ENCODE measurements at regions not wholly inside any gene's neighbourhood (a gene's known extent, or its start where the extent isn't known, plus 50 kb on each side); places are given as distances from the start of the nearest gene placed in this dataset.

DNA sequence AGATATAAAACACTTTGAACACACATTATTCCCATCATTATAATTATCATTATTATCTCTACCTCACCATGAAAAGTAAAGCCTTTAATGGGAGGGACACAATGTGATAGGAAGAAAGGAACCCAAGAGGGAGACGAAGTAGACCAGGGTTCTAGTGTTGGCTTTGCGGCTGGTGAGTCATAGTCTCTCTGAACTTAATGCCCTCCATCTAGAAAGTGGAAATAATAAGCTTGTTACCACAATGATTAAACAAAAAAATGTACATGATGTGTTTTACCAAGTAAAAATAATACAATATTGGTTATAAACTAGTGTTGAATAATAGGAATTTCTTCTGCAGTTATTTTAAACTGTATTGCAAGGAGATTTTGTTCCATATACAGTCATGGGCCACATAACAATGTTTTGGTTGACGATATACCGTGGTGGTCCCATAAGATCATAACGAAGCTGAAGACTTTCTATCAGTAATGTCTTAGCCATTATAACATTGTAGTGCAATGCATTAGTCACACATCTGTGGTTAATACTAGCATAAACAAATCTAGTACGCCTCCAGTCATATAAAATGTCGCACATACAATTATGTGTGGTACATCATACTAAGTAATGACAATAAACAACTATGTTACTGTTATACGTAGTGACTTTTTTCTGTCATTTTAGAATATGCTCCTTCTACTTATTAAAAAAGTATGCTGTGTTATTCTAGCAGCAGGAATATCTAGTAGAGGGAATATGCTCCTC lies 450.6 kb upstream of the SORCS1 start:
- DNase-seq (ENCODE audit: low spot score): no peak

DNA sequence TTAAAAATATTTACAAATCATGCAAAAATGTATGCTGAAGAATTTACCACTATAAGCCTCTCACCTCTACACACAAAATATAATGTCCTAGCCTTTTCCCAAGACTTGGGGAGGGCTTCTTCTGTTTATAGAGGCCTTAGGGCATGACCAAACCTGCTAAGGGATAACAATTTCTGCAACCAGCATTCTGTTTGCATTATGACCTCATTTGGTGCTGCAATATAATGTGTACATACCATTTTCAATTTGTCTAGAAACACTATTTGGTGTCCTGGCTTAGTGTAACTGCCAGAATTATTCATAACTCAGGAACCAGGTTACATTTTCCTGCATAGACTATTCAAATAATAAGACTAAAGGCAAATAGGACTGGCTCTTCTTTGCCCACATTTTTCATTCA lies 446.6 kb upstream of the SORCS1 start:
- DNase-seq (ENCODE audit: low spot score): no peak

DNA sequence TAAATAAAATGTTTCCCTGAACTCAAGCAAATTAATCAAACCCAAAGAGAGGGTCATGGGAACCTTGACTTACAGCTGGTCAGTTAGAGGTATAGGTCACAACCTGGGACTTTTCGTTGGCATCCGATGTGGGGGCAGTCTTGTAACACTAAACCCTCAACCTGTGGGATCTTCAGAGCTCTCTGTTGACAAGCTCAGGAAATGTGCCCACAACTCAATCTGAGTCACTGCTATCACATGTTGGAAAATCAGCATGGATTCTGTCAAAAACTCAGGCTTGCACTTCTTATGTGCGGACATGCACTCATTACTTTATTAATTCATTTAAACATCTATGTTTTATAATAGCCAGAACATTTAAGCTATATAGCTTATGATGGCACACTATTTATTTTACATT lies 424.6 kb upstream of the SORCS1 start:
- DNase-seq (ENCODE audit: low spot score): no peak

DNA sequence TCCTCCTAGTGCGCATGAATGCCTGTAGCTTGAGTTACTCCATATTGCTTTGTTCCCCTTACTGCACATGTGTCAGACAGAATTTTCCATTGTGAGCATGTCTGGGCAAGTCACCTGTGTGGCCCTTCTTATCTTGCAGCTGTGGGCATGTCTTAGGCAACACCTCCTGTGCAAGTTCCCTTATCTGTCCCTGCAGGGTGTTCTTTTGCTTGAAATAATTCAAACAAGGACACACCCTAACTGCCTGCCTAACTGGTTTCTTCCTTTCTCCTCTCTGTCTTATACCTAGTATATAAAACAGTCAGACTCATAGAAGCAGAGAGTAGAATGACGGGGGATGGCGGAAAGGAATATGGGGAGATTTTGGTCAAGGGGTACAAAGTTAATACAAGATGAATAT lies 421.1 kb upstream of the SORCS1 start:
- no peak for DNase-seq (ENCODE audit: low spot score)

DNA sequence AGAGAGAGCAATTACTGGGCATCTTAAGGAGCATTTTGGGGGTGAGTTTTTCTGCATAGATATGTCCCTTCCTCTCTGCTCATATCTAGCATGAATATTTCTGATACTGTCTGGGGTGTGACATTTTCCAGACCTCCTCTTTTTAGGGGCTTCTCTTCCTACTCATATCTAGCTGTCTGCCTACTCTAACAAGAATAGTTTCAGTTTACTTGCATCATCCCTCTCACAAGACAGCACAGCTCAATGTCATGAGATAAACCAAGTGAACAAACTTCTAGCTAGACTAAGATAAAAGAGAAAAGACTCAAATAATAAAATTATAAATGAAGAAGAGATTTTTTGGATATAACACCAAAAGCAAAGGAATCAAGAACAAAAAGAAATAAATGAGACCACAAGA lies 419.5 kb upstream of the SORCS1 start:
- no peak for DNase-seq (ENCODE audit: low spot score)

DNA sequence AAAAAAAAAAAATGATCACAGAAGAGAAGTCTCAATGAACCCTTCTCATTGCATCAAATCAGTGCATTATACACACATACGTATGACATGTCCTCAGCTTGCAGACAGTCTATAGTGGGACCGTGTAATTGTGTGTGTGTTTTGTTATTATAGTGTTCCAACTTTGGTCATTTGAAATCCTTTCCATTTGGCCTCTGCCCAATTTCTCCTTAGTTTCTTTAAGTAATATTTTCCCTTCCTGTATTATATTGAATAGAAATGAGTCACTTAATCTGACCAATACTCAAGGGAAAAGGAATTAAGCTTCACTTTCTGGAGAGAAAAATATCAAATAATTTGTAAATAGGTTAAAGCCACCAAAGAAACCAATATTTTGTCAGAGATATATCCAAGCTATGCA lies 415.5 kb upstream of the SORCS1 start:
- DNase-seq (ENCODE audit: low spot score): no peak

DNA sequence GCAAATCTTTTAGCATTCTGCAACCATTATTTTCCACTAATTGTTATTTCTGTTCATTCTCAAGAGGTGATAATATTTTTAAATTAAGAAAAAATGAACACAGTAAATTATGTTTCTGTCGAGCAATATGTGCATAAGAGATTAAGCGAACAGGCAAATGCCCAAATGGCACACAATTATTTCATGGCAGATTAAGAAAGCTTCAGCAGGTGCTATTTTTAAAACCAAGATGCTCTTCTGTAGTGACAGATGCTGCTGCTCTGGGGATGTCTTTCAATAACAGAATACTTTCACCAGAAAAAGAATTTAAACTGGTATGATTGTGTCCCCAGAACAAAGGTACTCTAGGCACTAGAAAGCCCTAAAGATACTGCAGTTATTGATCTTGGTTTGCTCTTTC lies 412.7 kb upstream of the SORCS1 start:
- no peak for DNase-seq (ENCODE audit: low spot score)

DNA sequence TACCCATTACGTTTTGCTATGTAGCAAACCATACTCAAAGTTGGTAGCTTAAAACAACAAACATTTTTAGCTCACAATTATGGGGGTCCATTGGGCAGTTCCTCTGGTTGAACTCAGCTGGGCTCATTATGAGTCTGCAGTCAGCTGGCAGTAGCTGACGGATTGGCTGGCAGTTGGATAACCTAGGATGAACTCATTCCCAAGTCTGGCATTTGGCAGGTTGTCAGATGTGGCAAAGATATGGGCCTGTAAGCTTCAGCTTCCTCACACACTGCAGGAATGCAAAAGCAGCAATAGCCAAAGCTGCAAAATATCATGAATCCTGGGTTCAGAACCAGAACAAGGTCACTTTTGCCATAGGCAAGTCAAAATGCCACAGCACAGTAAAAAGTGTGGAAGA lies 412.2 kb upstream of the SORCS1 start:
- no peak for DNase-seq (ENCODE audit: low spot score)

DNA sequence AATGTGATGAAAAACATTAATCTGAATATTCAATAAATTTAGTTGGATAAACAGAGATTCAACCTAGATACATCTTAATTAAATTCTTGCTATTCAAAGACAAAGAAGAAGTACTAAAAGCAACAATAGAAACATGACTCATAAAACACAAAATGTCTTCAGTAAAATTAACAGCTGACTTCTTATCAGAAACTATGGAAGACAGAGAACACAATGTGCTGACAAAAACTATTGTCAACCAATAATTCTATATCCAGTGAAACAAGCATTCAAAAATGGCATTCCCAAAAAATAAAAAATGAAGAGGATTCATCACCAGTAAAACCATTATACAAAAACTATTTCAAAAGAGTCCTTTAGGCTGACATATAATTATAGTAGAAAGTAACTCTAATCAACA lies 400.5 kb upstream of the SORCS1 start:
- DNase-seq (ENCODE audit: low spot score): no peak

DNA sequence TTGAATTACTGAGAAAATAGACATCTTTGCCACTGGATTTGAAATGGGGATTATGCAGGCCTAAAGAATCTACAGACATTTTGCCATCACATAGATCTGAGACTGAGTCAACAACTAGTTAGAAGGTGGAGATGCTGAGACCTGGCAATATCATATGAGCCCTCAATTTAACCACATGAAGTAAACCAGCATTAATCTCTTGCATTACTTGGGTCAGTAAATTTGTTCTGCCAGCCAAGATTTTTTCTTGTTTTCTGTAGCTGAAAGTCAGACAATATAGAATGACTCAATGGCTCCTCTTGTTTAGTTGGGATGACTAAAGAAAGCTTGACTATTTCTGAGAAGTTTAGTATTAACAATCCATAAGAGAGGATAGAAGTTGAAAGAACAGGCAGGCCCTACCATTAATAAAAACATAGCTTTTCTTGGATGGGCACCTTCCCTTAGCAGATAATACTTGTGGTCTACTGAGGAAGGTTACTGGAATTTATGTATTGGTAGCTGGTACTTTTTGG lies 396.7 kb upstream of the SORCS1 start:
- DNase-seq (ENCODE audit: low spot score): no peak

DNA sequence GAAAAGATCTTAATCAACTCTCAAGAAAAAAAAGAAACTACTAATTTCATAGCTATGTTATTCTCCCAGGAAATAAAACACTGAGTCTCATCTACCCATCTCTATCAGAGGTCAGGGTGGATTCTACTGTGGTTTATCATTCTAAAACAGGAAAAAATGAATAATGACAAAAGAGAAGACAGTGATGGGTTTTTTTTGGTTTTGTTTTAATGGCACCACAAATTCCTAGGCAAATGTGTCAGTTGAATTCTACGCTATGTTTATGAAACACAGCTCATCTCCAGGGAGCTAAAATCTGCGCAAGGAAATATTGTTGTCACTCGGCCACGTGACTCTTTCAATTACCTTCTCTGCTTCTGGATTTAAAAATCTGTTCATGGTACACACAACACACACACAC lies 393.4 kb upstream of the SORCS1 start:
- DNase-seq (ENCODE audit: low spot score): no peak

DNA sequence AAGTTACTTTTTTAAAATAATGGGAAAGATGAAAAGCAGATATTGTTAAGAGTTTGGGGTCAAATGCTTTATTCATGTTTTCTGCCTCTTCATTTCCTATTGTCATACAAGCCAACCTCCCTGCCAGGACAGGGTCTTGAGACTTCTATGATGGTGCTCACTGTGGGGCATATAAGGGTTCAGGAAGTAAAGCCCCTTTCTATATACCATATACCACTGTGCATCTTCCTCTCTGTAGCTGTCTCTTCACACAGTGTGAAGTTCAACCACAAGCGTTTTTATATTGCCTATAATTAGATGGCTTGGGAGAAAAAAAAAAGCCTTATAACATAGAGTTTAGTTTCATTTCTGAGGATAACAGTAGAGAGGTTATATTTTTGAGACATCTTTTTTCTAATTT lies 389.8 kb upstream of the SORCS1 start:
- no peak for DNase-seq (ENCODE audit: low spot score)

DNA sequence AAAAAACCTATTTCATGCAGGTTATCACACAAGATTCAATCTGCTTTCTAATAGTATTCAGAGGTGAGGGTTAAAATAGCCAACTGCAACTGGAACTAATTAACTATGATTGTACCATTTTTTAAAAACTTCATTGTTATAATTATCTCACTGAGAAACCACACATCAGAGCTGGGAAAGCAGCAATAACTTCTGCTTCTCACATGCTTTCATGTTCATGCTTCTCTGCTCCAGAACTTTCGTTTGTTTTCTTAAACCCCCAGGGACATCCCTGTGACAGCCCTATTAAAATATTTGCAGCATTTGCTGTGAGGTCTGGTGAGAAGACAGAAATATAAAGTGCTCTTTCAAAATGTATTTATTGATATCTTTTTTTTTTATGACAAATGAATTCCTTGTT lies 389.0 kb upstream of the SORCS1 start:
- DNase-seq (ENCODE audit: low spot score): no peak

DNA sequence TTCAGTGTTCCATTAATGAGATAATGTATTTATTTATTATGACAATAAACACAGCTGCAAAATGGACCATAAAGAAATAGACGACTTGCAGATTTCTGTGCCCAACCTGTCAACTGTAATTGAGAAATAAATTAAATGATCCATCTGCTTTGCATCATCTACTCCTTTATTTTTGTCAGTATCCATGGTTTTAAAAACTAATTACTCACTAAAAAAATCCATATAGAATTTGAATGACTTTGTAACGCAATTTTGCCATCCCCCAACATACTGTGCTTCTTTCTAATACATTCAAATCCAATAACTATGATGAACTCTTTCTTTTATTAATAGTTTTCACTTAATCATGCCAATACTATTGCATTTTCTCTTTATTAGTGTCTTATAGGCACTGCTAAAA lies 388.5 kb upstream of the SORCS1 start:
- DNase-seq (ENCODE audit: low spot score): no peak

DNA sequence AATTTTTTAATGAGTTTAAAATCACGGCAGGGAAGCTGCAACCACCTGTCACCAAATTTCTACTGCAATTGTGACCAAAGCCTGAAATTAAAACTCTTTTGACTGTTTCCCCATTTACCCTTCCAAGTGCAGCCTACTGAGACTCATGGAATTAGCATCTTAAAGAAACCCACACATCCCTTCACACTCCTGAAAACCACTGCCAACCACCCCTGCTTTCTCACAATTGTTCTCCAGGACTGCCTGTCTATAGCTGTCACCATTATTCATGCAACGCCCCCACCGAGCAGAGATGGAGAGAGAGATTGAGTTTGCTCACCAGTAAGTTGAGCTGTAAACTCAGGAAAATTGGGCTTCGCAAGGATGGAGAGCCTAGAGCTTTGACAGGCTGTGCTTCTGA lies 383.8 kb upstream of the SORCS1 start:
- no peak for DNase-seq (ENCODE audit: low spot score)

DNA sequence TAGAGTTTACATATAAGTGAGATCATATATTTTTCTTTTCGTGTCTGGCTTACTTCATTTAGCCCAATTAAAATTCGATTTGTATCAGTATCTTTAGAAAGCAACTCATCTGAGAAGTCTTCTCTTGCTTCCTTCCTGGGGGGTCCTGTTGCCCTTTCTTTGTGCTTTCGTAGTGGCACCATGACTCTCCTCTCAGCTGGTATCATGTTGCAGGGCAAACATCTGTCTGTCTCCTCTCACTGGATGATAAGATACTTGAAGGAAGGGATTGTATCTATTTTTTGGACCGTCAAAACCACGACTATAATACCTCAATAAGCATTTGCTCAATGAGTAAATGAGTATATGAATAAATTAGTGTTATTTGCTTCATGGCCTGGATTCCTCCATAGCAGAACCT lies 382.5 kb upstream of the SORCS1 start:
- no peak for DNase-seq (ENCODE audit: low spot score)

DNA sequence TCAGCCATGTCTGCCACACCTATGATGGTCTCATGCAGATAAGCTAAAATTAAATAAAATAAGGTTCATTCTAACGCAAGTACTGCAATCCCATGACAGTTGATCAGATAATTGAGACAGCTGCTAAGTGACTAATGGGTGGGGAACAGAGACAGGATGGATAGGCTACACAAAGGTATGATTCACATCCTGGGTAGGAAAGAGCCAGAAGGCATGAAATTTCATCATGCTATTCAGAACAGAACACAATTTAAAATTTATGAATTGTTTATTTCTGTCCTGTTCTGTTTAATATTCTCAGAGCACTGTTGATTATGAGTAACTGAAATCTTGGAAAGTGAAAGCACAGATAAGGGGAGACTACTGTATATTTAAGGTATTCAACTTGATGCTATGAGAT lies 381.8 kb upstream of the SORCS1 start:
- no peak for DNase-seq (ENCODE audit: low spot score)

DNA sequence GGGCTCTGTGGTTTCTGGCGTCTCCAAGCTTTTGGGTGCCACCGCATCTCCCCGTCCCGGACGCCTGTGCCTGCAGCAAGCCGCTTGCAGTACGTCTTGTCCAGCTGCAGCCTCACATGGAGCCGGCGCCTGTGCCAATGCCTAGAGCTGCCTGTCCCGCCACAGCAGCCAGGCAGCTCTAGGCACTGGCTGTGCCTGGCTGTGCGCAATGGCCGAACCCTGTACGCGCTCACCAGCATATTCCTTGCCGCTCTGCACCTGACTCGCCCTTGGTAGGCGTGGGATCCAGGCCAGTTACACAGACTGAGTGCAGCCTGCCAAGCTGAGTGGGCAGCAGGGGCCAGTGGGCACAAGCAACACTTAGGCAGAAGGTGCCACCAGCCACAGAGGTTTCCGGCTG lies 381.2 kb upstream of the SORCS1 start:
- no peak for DNase-seq (ENCODE audit: low spot score)

DNA sequence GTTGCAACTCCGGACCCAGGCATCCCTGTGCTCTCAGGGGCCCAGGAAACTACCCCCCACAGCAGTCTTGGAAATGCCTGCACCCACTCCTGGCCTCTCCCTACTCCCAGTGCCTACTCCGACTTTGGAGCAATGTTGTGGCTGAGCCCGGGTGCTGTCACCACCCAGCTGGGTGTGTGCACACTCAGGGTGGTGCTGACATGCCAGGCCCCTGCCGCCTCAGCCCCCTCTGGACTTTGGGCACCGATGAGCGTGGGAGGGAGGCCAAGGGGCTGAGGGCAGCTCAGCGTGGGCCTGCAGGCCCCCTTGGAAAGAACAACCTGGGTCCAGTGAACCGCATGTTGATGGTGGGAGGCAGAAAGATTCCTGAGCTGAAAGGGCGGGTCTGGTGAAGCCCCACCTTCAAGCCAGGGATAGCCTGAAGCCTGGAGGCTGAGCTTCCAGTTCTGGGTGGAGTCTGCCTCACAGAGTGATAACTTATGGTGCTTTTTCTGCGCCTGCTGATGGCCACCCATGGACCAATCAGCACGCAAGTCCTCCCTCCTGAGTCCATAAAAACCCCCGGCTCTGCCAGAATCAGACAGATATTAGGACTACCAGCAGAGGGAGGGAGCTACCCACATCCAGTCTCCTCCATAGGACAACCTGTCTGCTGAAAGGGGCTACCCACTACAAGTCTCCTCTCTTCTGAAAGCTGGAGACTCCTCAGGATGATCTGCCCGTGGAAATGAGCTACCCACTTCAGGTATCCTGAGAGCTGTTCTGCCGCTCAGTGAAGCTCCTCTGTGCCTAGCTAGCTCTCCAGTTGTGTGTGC lies 380.4 kb upstream of the SORCS1 start:
- no peak for DNase-seq (ENCODE audit: low spot score)

DNA sequence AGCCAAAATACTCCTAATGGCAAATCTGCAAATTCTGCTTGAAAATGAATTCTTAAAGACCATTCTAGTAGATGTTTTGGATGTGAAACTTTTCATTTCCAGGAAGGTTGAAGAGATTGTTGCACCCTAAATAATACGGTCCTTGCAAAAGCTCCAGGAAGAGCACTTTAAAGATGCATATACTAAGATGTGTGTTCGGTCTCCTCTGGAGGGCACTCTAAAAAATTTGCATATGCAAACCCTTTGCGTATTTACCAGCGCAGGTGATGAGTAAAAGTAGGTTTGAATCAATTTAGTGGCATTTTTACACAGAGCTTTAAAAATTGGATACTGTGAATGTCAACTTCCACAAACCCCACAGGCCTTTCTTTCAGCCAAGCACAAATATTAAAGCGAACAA lies 378.1 kb upstream of the SORCS1 start:
- DNase-seq (ENCODE audit: low spot score): no peak

DNA sequence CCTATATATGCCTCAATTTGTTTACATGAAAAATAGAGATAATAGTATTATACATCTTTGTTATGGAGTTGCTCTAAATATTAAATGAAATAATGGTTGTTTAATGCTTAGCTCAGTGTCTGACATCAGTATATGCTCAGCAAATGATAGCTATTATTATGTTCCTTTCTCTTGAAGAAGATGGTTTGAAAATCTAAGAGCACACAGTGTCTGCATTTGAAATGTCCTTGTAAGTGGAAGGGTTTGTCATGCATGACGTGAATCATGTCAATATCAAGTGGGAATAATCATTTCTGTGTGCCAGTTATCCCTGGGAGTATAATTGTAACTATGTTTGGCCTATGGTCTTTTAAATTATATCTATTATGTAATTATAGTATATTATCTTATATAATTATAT lies 377.5 kb upstream of the SORCS1 start:
- DNase-seq (ENCODE audit: low spot score): no peak

DNA sequence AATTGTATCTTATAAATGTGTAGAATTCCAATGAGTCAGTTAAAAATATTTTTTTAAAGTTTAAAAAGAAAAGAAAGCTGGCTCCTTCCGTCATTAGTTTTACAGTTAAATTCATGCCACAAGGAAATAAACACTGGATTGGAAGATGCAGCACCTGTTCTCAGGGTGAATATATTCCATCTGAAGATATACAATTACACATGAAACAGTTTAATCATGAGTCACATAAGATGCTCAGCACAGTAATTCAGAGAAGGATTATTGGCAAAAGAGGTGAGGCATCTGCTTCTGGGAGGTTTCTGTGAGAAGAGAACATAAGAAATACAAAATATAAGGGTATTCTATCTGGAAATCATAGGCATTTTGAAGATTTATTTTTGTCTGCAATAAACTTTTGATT lies 376.5 kb upstream of the SORCS1 start:
- DNase-seq (ENCODE audit: low spot score): no peak

DNA sequence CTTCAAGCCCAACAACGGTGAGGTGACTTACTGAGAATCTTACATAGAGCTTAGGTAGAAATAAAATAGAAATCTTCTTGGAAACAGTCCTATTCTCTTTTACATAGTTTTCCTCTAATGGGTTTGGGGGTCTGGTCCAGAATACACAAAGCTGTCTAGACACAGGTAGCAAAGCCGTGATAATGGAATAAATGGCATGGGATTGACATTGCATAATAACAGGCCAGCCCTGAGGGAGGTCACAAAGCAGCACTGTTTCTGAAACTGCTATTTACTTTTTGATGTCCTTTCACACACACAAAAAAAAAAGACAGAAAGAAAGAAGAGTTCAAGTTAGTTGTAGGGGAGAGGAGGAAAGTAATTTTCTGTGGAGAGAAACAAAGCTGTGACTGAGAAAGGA lies 364.8 kb upstream of the SORCS1 start:
- no peak for DNase-seq (ENCODE audit: low spot score)

DNA sequence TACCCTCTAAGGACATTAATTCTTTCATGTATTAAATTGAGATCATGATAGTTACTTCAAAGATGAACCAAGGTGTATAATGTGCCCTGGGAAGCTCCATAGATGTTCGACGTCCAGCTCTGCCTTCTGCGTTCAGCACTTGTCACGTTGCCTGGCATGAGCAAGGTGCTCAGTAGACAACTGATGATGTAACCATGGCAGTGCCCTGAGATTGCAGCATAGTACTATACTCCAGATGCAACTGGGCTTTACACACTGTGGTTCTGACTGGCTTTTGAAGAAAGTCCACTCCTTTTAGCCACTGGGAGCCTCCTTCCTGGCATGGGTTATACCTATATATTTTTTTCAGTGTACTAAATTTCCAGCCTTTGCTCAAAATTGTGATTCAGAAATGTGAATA lies 355.8 kb upstream of the SORCS1 start:
- DNase-seq (ENCODE audit: low spot score): no peak

All from left forelimb (tissue), 1 donor.